ENCODE measurements at regions not wholly inside any gene's neighbourhood (a gene's known extent, or its start where the extent isn't known, plus 50 kb on each side); places are given as distances from the start of the nearest gene placed in this dataset.

DNA sequence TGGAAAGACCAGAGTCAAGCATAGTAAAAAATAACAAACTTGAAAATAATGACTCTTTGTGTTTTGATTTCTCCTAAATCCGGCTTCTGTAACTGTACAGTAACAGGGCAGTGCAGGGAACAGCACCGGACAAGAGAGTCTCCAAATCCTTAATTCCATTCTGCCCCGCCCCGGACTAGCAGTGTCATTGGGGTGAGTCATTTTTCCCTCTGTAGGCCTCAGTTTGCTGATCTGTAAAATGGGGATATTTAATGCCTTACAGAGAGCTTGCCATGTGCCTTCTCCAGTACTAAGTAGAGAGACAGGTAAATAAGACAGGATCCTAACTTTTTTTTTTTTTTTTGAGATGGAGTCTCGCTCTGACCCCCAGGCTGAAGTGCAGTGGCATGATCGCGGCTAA lies 83.6 kb upstream of the TBC1D3K start:
- TF ChIP-seq, protein P1, sequence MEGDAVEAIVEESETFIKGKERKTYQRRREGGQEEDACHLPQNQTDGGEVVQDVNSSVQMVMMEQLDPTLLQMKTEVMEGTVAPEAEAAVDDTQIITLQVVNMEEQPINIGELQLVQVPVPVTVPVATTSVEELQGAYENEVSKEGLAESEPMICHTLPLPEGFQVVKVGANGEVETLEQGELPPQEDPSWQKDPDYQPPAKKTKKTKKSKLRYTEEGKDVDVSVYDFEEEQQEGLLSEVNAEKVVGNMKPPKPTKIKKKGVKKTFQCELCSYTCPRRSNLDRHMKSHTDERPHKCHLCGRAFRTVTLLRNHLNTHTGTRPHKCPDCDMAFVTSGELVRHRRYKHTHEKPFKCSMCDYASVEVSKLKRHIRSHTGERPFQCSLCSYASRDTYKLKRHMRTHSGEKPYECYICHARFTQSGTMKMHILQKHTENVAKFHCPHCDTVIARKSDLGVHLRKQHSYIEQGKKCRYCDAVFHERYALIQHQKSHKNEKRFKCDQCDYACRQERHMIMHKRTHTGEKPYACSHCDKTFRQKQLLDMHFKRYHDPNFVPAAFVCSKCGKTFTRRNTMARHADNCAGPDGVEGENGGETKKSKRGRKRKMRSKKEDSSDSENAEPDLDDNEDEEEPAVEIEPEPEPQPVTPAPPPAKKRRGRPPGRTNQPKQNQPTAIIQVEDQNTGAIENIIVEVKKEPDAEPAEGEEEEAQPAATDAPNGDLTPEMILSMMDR (IDR thresholded peaks at IDR 0.05): no peak
- TF ChIP-seq POLR2A (IDR thresholded peaks at IDR 0.05) (no peak), POLR2AphosphoS5 (IDR thresholded peaks at IDR 0.05) (no peak), EP300 (IDR thresholded peaks at IDR 0.05) (no peak)

Data from suprapubic skin (tissue), 4 donors.